NCI-H774 (cell line): ENCODE measurements at regions not wholly inside any gene's neighbourhood (a gene's known extent, or its start where the extent isn't known, plus 50 kb on each side); places are given as distances from the start of the nearest gene placed in this dataset.

Experiments used
- DNase-seq: peaks from one replicate; lab custom pipeline; 2025; lab: John Stamatoyannopoulos, UW

- no peak for DNase-seq
Observed at GRCh38 chr1:4089421-4090175, 189.5 kb upstream of the C1orf174 start.

- no peak for DNase-seq
Observed at GRCh38 chr1:4090556-4090955, 190.5 kb upstream of the C1orf174 start.

- DNase-seq = no peak
Observed at GRCh38 chr1:4090976-4091660, 191.0 kb upstream of the C1orf174 start.

- DNase-seq = no peak
Observed at GRCh38 chr1:4091996-4092395, 191.9 kb upstream of the C1orf174 start.

- no peak for DNase-seq
Observed at GRCh38 chr1:4093856-4094565, 193.9 kb upstream of the C1orf174 start.

- no peak for DNase-seq
Observed at GRCh38 chr1:4095433-4095971, 195.4 kb upstream of the C1orf174 start.

GRCh38 chr1:4101459-4102161 lies 201.5 kb upstream of the C1orf174 start:
- no peak for DNase-seq

- DNase-seq = no peak
Observed at GRCh38 chr1:4105300-4105880, 205.3 kb upstream of the C1orf174 start.

- no peak for DNase-seq
Observed at GRCh38 chr1:4106731-4107130, 206.7 kb upstream of the C1orf174 start.

- DNase-seq = no peak
Observed at GRCh38 chr1:4107291-4107690, 207.2 kb upstream of the C1orf174 start.

GRCh38 chr1:4108331-4108730 lies 208.3 kb upstream of the C1orf174 start:
- no peak for DNase-seq

GRCh38 chr1:4108758-4109627 lies 208.9 kb upstream of the C1orf174 start:
- no peak for DNase-seq

GRCh38 chr1:4109628-4109940 lies 209.5 kb upstream of the C1orf174 start:
- no peak for DNase-seq

GRCh38 chr1:4110888-4111287 lies 210.8 kb upstream of the C1orf174 start:
- DNase-seq = no peak

- DNase-seq = no peak
Observed at GRCh38 chr1:4113897-4114296, 213.8 kb upstream of the C1orf174 start.

GRCh38 chr1:4115191-4115900 lies 215.3 kb upstream of the C1orf174 start:
- no peak for DNase-seq

- DNase-seq = no peak
Observed at GRCh38 chr1:4117196-4117595, 217.1 kb upstream of the C1orf174 start.

- DNase-seq = no peak
Observed at GRCh38 chr1:4118746-4119515, 218.9 kb upstream of the C1orf174 start.

GRCh38 chr1:4119516-4120220 lies 219.6 kb upstream of the C1orf174 start:
- no peak for DNase-seq
